GM12872 (cell line): ENCODE measurements at regions not wholly inside any gene's neighbourhood (a gene's known extent, or its start where the extent isn't known, plus 50 kb on each side); places are given as distances from the start of the nearest gene placed in this dataset.

Source experiments
- CTCF ChIP-seq: IDR thresholded peaks from 3 replicates; pipeline ENCODE4 v1.5.1; 2011; ENCODE audit warnings: low read depth, mild to moderate bottlenecking, low read length, moderate library complexity; ENCODE audit not compliant: insufficient read depth

- TF ChIP-seq CTCF, result no peak
Measured at GRCh38 chr9:75639971-75640610, 250.4 kb upstream of the PCSK5 start.

GRCh38 chr9:75642522-75642921, 248.0 kb upstream of the PCSK5 start:
- TF ChIP-seq CTCF, result no peak

GRCh38 chr9:75644649-75645048, 245.8 kb upstream of the PCSK5 start:
- no peak for TF ChIP-seq CTCF

GRCh38 chr9:75648034-75648433, 242.4 kb upstream of the PCSK5 start:
- no peak for TF ChIP-seq CTCF

- TF ChIP-seq CTCF, result no peak
Measured at GRCh38 chr9:75649060-75649459, 241.4 kb upstream of the PCSK5 start.

GRCh38 chr9:75651709-75652108, 238.8 kb upstream of the PCSK5 start:
- no peak for TF ChIP-seq CTCF

- no peak for TF ChIP-seq CTCF
Measured at GRCh38 chr9:75653335-75653734, 237.1 kb upstream of the PCSK5 start.
